HG03135 (cell line): ENCODE measurements at regions not wholly inside any gene's neighbourhood (a gene's known extent, or its start where the extent isn't known, plus 50 kb on each side); places are given as distances from the start of the nearest gene placed in this dataset.

Source experiments
- ATAC-seq: cut with Tn5 transposase; IDR thresholded peaks from one replicate; pipeline ENCODE4 v1.9.1; 2021; ENCODE audit warnings: mild to moderate bottlenecking, moderate library complexity; ENCODE audit not compliant: unreplicated experiment

DNA sequence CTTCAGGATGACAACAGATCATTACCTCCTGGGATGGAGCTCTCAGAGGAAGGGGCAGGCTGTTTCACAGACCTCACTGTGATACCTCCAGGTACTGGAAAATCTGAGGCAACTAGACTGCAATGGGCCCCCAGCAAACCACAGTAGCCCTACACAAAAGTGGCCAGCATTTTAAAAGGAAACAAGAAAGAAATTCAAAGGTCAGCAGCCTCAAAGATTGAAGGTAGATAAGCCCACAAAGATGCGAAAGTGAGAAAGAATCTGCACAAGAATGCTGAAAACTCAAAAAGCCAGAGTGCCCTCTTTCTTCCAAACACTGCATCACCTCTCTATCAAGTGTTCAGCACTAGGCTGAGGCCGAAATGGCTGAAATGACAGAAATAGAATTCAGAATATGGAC is 499.5 kb upstream of the CHAC2 start:
- no peak for ATAC-seq

DNA sequence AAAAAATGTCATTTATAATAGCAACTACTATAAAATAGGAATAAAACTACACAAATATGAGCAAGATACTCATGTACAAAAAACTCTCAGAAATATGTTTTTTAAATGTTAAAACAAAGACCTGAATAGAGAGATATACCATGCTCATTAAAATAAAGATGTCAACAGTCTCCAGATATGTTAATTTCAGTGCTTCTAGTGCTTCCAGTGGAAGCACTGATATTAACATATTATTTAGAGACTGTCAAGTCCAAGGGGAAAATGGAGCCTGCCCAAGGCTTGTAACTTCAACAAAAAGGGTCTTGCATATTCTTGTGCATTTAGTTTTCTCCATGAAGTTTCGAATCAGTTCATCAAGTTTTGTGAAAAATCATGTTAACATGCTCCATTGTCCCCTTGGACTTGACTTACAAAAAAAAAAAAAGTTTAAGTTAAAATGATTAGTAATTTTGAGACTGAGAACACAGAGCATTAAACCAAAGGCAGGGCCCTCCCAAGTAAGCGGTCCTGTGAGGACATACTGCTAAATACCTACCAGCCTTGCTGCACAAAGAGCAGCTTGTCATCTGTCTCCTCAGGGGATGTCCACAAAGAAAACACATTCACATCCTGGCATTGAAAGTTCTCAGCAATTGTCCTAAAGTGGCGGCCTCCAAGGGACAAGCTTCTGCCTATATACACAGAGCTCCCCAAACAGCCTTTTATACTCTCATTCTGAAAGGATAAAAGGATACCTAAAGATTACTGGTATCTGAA is 501.9 kb upstream of the CHAC2 start:
- no peak for ATAC-seq

- no peak for ATAC-seq
Measured at GRCh38 chr2:53260568-53260967, 507.0 kb upstream of the CHAC2 start.

DNA sequence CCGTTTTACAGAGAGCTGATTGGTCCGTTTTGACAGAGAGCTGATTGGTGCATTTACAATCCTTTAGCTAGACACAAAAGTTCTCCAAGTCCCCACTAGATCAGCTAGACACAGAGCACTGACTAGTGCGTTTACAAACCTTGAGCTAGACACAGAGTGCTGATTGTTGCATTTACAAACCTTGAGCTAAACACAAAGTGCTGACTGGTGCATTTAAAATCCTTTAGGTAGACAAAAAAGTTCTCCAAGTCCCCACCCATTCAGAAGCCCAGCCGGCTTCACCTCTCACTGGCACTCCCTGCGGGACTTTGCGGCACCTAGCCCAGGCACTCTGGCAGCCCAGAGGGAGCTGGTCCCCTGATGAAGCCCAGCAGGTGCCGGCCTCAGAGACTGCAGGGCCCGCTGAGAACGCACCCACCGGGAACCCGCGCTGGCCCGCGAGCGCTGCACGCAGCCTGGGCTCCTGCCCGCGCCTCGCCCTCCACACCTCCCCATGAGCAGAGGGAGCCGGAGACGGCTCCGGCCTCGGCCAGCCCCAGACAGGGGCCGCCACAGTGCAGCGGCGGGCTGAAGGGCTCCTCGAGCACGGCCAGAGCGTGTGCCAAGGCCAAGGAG is 508.1 kb upstream of the CHAC2 start:
- no peak for ATAC-seq

- ATAC-seq, result no peak
Measured at GRCh38 chr2:53257287-53257686, 510.3 kb upstream of the CHAC2 start.

DNA sequence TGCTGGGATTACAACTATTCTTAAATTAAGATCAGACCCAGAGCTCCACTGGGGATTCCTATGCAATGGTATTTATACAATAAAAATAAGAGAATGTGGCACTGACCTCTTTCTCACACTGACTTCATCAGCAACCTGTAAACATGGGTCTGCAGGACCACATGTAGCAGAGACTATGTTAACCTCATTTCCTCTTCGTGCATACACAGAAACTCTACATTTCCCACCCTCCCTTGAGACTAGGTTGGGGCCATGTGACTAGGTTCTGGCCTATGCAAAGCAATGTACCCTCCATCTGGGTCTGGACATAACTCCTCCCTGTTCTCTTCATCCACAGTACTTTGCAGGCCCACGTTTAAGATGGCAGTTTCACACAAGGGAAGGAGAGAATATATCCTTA is 514.4 kb upstream of the CHAC2 start:
- ATAC-seq, result no peak

DNA sequence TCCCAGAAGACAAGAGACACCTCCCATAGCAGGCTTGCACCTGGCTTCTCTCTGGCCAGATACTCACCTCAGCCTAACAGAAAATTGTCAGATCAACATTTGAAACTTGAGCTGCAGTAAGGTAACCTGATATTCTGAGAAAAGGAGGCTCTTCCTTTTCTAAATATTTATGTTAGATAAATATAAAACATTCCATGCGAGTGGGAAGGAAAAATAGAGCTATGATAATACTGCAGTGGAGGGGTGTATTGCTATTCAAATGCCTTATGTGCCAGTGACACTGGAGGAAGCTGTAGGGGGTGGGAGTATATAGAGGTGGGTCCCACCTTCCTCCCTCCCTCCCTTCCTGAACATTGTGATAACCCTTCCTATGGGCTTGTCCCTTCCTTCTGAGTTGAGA is 515.5 kb upstream of the CHAC2 start:
- no peak for ATAC-seq

DNA sequence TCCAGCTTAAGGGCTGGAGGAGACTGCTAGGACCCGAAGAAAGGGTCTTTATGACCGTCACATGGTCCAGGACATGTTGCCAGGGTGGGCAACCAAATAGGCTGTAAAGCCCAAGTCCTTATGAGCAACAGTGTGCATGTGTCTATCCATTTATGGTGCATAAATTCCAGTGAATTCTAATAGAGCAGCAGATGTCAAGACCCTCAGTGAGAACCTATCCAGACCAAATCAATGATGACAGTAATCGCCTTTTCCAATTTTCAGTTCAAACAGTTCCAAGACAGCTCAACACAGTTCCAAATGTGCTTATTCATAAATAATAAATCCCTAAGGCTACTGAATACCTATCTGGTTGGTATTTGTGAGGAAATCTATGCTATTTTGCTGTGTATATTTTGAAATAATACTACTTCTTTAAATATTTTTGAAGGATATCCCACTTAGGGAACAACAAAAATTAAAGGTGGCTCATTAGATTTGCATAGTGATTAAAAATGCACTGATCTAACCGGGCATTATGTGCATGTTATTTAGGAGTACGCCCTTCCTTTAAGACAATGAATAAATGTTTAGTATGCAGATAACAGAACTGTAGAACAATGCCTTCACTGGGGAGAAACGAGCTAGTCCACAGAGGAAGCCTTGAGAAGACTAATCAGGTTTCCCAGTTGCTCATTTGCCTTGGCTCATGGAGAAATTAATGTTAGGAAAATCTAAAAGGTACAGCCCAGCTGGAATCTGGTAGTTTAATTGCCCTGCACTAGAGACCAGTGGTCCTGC is 519.5 kb upstream of the CHAC2 start:
- ATAC-seq, result no peak

GRCh38 chr2:53243430-53243829 is 524.2 kb upstream of the CHAC2 start:
- ATAC-seq, result no peak

DNA sequence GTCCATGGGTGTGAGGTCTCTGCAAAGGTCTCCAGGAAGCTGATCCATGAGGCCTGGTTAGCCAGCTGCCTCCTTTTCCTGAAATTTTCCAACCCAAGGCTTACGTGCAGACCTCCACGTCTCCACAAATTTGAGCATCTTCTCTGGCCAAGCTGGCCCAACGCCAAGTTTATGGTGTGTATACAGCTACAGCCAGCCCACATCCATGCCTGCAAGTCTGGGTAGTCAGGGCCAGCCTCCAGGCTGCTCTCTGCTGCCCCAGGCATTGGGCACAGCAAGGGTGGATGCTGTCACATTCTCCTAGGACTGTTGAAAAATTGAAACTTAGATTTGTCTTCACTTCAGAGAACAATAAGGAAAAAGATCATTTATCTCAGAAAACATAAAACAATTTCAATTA is 525.5 kb upstream of the CHAC2 start:
- ATAC-seq, result no peak

DNA sequence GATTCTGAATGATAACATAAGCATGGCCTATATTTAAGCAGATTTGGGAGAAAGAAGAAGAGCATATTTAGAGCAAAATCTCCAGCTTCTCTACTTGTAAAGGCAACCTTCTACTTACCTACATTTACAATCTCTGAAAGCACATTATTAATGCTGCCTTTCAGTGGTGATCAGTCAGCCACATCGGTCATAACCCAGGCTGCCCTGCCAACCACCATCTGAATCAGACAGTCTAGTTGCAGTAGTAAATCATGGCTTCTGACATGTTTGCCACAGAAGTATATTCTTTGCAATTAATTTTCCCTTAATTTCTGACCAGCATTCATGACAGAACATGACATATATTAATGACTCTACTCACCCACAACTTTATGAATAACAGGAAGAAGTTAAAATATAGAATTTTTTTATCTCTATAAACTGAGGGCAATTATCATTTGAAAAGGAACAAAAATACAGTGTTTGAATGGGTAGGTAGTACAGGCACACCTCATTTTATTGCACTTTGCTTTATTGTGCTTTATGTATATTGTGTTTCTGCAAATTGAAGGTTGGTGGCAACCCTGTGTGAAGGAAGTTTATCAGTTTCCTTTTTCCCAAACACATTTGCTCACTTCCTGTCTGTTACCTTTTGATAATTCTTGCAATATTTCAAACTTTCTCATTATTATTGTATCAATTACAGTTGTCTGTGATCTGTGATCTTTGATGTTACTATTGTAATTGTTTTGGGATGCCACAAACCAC is 531.6 kb upstream of the CHAC2 start:
- ATAC-seq, result no peak

DNA sequence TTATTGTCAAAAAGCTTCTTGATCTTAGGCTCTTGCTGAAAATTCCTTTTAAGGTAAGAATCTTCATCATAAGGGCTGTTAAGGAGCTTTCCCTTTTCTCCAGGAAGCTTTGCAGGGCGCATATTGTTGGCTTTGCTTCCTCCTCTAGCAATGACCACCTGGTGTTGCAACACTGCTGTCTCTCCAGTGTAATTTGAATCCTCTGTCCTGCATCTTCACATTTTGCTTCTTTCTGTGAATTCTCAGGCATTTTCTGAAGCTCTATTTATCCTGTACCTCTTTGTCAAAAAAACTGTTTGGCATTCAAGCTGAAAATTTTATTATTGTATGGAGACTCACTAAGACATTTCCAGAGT is 533.1 kb upstream of the CHAC2 start:
- no peak for ATAC-seq

DNA sequence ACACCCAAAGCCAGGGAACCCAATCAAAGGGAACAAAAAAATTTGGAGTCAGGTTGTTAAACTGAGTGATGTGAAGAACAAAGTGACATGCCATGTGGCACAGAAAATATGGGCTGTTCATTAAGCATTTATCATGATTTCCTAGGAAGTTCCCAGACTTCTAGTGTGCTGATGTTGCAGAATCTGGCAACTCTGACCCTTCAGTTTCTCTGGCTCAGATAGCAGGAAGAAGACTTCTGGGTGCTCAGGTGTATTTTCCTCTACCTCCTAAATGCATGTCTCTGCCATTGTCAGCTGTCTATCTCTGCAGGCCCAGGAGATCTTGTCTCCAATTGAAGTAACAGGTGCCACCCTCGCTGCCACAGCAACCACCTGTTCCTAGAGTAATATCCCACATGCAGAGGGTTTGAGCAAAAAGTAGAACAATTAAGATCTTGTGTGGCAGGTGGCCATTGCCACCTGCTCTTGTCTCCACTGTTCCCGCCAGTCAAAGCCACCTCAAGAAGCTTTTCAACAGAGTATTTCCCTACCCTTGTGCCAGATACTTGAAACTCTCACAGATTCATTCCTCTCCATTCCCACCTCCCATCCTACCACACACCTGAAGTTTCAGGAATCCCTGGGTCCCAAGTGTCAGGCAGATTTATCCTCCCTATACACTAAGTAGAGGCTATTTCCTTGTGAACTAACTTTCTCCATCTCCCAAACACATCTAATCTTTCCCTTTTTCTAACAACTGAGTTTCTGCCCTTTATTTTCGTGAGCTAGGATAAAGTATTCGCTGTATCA is 533.7 kb upstream of the CHAC2 start:
- no peak for ATAC-seq

- no peak for ATAC-seq
Measured at GRCh38 chr2:53231908-53232307, 535.7 kb upstream of the CHAC2 start.

DNA sequence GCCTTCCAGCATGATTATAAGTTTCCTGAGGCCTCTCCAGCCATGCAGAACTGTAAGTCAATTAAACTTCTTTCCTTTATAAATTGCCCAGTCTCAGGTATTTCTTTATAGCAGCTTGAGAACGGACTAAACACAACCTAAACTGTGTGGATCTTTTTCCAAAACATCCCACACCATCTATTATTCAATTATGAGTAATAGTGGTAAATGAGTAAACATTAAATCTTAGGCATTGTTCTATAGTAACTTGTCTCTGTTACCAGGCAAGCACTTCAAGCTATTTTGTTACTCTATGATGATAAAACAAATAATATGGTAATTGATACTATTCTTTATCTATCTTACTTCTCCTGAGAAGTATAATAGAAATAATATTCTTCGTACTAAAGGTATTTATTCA is 536.9 kb upstream of the CHAC2 start:
- ATAC-seq, result no peak

DNA sequence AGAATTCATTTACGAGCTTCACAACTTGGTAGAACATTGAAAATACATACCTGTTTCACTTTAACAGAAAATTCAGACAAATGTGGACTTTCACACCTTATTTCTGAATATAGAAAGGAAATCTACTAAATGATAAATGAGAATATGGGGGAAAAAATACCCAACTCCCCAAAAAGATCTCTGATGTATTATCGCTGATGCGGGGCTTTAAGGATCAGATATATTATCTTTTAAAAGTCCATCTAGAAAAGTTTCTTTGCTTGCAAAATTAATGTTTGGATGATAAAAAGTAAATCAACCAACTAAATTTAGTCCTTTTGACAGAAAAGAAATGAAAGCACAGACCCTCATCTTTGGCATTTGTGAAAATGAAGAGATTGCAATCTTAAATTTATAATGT is 540.1 kb upstream of the CHAC2 start:
- ATAC-seq, result no peak

DNA sequence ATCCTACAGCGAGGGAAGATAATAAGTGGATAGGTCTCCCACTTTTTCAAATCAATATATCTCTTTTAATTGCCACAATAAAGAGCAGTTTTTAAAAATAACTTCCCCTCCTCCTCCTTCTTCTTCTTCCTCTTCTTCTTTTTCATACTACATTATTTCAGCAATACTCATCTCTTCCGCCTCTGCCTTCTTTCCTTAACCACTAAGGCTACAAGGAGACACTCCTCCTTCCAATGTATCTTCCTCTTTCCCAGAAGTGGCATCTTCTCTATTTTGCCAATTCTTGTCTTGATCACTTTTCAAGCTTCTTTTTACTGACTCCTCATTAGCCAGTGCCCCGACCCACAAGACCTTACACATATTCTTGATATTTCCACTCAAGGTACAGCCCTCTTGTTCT is 546.6 kb upstream of the CHAC2 start:
- no peak for ATAC-seq

DNA sequence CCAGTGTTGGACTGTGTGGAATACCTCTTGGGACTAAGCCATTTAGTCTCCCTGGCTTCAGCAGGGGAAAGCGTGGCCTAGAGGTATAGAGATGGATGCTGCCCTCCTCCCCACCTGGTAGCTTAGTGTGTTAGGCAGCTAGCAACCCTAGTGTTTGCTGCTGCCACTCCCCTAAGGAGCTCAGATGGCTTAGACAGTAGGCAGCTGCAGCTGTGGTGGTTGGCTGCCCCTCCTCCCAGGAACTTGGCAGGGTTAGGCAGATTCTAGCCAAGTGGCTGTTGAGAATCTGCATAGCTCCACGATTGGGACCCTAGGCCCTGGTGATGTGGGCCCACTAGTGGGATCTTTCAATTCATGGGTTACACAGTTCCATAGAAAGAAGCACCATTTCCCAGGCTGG is 550.4 kb upstream of the CHAC2 start:
- no peak for ATAC-seq

- ATAC-seq, result no peak
Measured at GRCh38 chr2:53216805-53217204, 550.8 kb upstream of the CHAC2 start.

GRCh38 chr2:53212576-53212975 is 555.0 kb upstream of the CHAC2 start:
- no peak for ATAC-seq
